HG03520 (cell line): ENCODE measurements at regions not wholly inside any gene's neighbourhood (a gene's known extent, or its start where the extent isn't known, plus 50 kb on each side); places are given as distances from the start of the nearest gene placed in this dataset.

ENCODE experiments used
- ATAC-seq: cut with Tn5 transposase; IDR thresholded peaks from one replicate; pipeline ENCODE4 v1.9.1; 2021; ENCODE audit warnings: mild to moderate bottlenecking, moderate library complexity; ENCODE audit not compliant: unreplicated experiment

GRCh38 chr9:129349665-129349947 is 171.5 kb upstream of the IER5L start:
- ATAC-seq: no peak

GRCh38 chr9:129348890-129349664 is 171.0 kb upstream of the IER5L start:
- no peak for ATAC-seq

GRCh38 chr9:129347316-129348120 is 169.5 kb upstream of the IER5L start:
- no peak for ATAC-seq

- no peak for ATAC-seq
These were observed 168.0 kb upstream of the IER5L start for GRCh38 chr9:129346046-129346445.

GRCh38 chr9:129344641-129345495 is 166.8 kb upstream of the IER5L start:
- ATAC-seq: no peak

GRCh38 chr9:129343424-129344375 is 165.6 kb upstream of the IER5L start:
- no peak for ATAC-seq

- no peak for ATAC-seq
These were observed 164.7 kb upstream of the IER5L start for GRCh38 chr9:129342591-129343423.

GRCh38 chr9:129341987-129342348 is 163.9 kb upstream of the IER5L start:
- no peak for ATAC-seq

- no peak for ATAC-seq
These were observed 163.3 kb upstream of the IER5L start for GRCh38 chr9:129341171-129341986.

- no peak for ATAC-seq
These were observed 162.5 kb upstream of the IER5L start for GRCh38 chr9:129340427-129341170.

GRCh38 chr9:129339539-129340157 is 161.6 kb upstream of the IER5L start:
- no peak for ATAC-seq

- no peak for ATAC-seq
These were observed 160.8 kb upstream of the IER5L start for GRCh38 chr9:129338724-129339430.

- no peak for ATAC-seq
These were observed 159.5 kb upstream of the IER5L start for GRCh38 chr9:129337336-129338140.

GRCh38 chr9:129336601-129337331 is 158.7 kb upstream of the IER5L start:
- no peak for ATAC-seq

GRCh38 chr9:129336130-129336528 is 158.1 kb upstream of the IER5L start:
- no peak for ATAC-seq
